Neural cell (in vitro differentiated cells): ENCODE measurements at regions not wholly inside any gene's neighbourhood (a gene's known extent, or its start where the extent isn't known, plus 50 kb on each side); places are given as distances from the start of the nearest gene placed in this dataset.

Source experiments
- H2AFZ ChIP-seq: fragments of 200-600, 300-800 bp; sonication (generic), shearing (Covaris generic); 2 replicates; pipeline ENCODE4 v1.6.0; 2014; ENCODE audit warnings: low read depth, mild to moderate bottlenecking, antibody characterized with exemption, low read length, moderate library complexity
- H3F3A ChIP-seq: fragments of 200-600 bp; shearing (Covaris generic); 2 replicates; pipeline ENCODE4 v1.6.1; 2016; ENCODE audit warnings: mild to moderate bottlenecking, moderate library complexity, mixed read lengths, antibody characterized with exemption, low read length; ENCODE audit not compliant: insufficient read depth, poor library complexity, severe bottlenecking
- H3K27ac ChIP-seq: fragments of 200-600, 300-800 bp; sonication (generic), shearing (Covaris generic); 2 replicates; pipeline ENCODE4 v1.5.1; 2014; ENCODE audit warnings: mild to moderate bottlenecking, low read length, moderate library complexity
- H3K27me3 ChIP-seq: fragments of 300-800, 200-600 bp; sonication (generic), shearing (Covaris generic); 2 replicates; pipeline ENCODE4 v1.6.0; 2014; ENCODE audit warnings: mild to moderate bottlenecking, low read depth, low read length, moderate library complexity; ENCODE audit not compliant: insufficient read depth
- H3K36me3 ChIP-seq: fragments of 300-800, 200-600 bp; sonication (generic), shearing (Covaris generic); 2 replicates; pipeline ENCODE4 v1.5.1; 2014; ENCODE audit warnings: mild to moderate bottlenecking, antibody characterized with exemption, low read length, moderate library complexity; ENCODE audit not compliant: insufficient read depth
- H3K4me2 ChIP-seq: fragments of 300-800, 200-600 bp; sonication (generic), shearing (Covaris generic); 2 replicates; pipeline ENCODE4 v1.6.0; 2014; ENCODE audit warnings: mild to moderate bottlenecking, low read length
- H3K4me3 ChIP-seq: fragments of 300-800, 200-600 bp; sonication (generic), shearing (Covaris generic); 2 replicates; pipeline ENCODE4 v1.5.1; 2014; ENCODE audit warnings: mild to moderate bottlenecking, low read length, moderate library complexity
- H3K79me2 ChIP-seq: fragments of 200-600 bp; shearing (Covaris generic); replicated peaks from 2 replicates; pipeline ENCODE4 v1.6.0; 2014; ENCODE audit warnings: mild to moderate bottlenecking, low read length, moderate library complexity; ENCODE audit not compliant: insufficient read depth
- H3K9ac ChIP-seq: fragments of 300-800, 200-600 bp; sonication (generic), shearing (Covaris generic); 2 replicates; pipeline ENCODE4 v1.6.1; 2016; ENCODE audit warnings: mild to moderate bottlenecking, low read length, mixed read lengths
- H3K9me2 ChIP-seq: fragments of 200-600 bp; shearing (Covaris generic); 2 replicates; pipeline ENCODE4 v1.6.1; 2016; ENCODE audit warnings: mild to moderate bottlenecking, low read length, mixed read lengths; ENCODE audit not compliant: insufficient read depth
- H3K9me3 ChIP-seq: fragments of 200-600, 300-800 bp; sonication (generic), shearing (Covaris generic); 2 replicates; pipeline ENCODE4 v1.6.1; 2016; ENCODE audit warnings: mild to moderate bottlenecking, mixed run types, low read length, moderate library complexity, mixed read lengths
- H4K20me1 ChIP-seq: fragments of 200-600 bp; shearing (Covaris generic); 2 replicates; pipeline ENCODE4 v1.6.1; 2016; ENCODE audit warnings: mild to moderate bottlenecking, mixed run types; ENCODE audit not compliant: insufficient read depth
- EP300 ChIP-seq: fragments of 450-650 bp; conservative IDR thresholded peaks from 2 replicates; pipeline ENCODE4 v1.6.1; 2014; ENCODE audit warnings: antibody characterized with exemption, mild to moderate bottlenecking, moderate library complexity; ENCODE audit not compliant: poor library complexity, severe bottlenecking
- EZH2 ChIP-seq: fragments of 200-600, 300-800 bp; shearing (Covaris generic), sonication (generic); IDR thresholded peaks from 2 replicates; pipeline ENCODE4 v1.6.1; 2014; ENCODE audit warnings: antibody characterized with exemption, low read length, borderline replicate concordance, mild to moderate bottlenecking; ENCODE audit not compliant: insufficient read depth, poor library complexity, severe bottlenecking
- MXI1 ChIP-seq: fragments of 450-650 bp; conservative IDR thresholded peaks from 2 replicates; pipeline ENCODE4 v1.6.1; 2014; ENCODE audit warnings: antibody characterized with exemption, mild to moderate bottlenecking; ENCODE audit not compliant: poor library complexity, severe bottlenecking
- POLR2AphosphoS5 ChIP-seq: IDR thresholded peaks from 2 replicates; pipeline ENCODE4 v1.6.1; 2012
- RAD21 ChIP-seq: fragments of 450-650 bp; conservative IDR thresholded peaks from 2 replicates; pipeline ENCODE4 v1.6.1; 2014; ENCODE audit warnings: antibody characterized with exemption, mild to moderate bottlenecking, moderate library complexity
- SMC3 ChIP-seq: fragments of 450-650 bp; conservative IDR thresholded peaks from 2 replicates; pipeline ENCODE4 v1.6.1; 2014; ENCODE audit warnings: antibody characterized with exemption, mild to moderate bottlenecking, moderate library complexity; ENCODE audit not compliant: poor library complexity
- TAF1 ChIP-seq: IDR thresholded peaks from 2 replicates; pipeline ENCODE4 v1.6.1; 2012; ENCODE audit warnings: low read depth
- TF ChIP-seq, protein P1 (sequence below): IDR thresholded peaks from 2 replicates; pipeline ENCODE4 v1.6.1; 2012; ENCODE audit warnings: borderline replicate concordance
- TF ChIP-seq, protein P2 (sequence below): fragments of 450-650 bp; IDR thresholded peaks from 2 replicates; pipeline ENCODE4 v1.5.1; 2014; ENCODE audit warnings: antibody characterized with exemption, mild to moderate bottlenecking, moderate library complexity; ENCODE audit not compliant: poor library complexity, severe bottlenecking

GRCh38 chr3:152724270-152724669 is 110.7 kb upstream of the P2RY1 start:
- Histone ChIP-seq H3K27ac (no peak overlapping the region), H4K20me1 (no peaks in the 10 kb centered on the region), H3F3A (no peaks in the 10 kb centered on the region), H3K4me2 (no peak overlapping the region), H3K27me3 (no peaks in the 10 kb centered on the region), H3K79me2 (no peaks in the 10 kb centered on the region), H3K9me2 (no peaks in the 10 kb centered on the region), H3K9me3 (no peaks in the 10 kb centered on the region), H3K9ac (no peak overlapping the region), H3K36me3 (no peaks in the 10 kb centered on the region), H2AFZ (no peak overlapping the region), H3K4me3 (no peak overlapping the region)
- TF ChIP-seq RAD21 (no peak), MXI1 (no peak), POLR2AphosphoS5 (no peak), EZH2 (no peak), SMC3 (no peak), EP300 (no peak), TAF1 (no peak)
- TF ChIP-seq, protein P1, sequence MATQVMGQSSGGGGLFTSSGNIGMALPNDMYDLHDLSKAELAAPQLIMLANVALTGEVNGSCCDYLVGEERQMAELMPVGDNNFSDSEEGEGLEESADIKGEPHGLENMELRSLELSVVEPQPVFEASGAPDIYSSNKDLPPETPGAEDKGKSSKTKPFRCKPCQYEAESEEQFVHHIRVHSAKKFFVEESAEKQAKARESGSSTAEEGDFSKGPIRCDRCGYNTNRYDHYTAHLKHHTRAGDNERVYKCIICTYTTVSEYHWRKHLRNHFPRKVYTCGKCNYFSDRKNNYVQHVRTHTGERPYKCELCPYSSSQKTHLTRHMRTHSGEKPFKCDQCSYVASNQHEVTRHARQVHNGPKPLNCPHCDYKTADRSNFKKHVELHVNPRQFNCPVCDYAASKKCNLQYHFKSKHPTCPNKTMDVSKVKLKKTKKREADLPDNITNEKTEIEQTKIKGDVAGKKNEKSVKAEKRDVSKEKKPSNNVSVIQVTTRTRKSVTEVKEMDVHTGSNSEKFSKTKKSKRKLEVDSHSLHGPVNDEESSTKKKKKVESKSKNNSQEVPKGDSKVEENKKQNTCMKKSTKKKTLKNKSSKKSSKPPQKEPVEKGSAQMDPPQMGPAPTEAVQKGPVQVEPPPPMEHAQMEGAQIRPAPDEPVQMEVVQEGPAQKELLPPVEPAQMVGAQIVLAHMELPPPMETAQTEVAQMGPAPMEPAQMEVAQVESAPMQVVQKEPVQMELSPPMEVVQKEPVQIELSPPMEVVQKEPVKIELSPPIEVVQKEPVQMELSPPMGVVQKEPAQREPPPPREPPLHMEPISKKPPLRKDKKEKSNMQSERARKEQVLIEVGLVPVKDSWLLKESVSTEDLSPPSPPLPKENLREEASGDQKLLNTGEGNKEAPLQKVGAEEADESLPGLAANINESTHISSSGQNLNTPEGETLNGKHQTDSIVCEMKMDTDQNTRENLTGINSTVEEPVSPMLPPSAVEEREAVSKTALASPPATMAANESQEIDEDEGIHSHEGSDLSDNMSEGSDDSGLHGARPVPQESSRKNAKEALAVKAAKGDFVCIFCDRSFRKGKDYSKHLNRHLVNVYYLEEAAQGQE, result no peak
- TF ChIP-seq, protein P2, sequence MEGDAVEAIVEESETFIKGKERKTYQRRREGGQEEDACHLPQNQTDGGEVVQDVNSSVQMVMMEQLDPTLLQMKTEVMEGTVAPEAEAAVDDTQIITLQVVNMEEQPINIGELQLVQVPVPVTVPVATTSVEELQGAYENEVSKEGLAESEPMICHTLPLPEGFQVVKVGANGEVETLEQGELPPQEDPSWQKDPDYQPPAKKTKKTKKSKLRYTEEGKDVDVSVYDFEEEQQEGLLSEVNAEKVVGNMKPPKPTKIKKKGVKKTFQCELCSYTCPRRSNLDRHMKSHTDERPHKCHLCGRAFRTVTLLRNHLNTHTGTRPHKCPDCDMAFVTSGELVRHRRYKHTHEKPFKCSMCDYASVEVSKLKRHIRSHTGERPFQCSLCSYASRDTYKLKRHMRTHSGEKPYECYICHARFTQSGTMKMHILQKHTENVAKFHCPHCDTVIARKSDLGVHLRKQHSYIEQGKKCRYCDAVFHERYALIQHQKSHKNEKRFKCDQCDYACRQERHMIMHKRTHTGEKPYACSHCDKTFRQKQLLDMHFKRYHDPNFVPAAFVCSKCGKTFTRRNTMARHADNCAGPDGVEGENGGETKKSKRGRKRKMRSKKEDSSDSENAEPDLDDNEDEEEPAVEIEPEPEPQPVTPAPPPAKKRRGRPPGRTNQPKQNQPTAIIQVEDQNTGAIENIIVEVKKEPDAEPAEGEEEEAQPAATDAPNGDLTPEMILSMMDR, result no peak

- Histone ChIP-seq H3K9me2 (no peaks in the 10 kb centered on the region), H4K20me1 (no peaks in the 10 kb centered on the region), H3K4me3 (no peak overlapping the region), H3K36me3 (no peaks in the 10 kb centered on the region), H2AFZ (no peak overlapping the region), H3K27ac (no peak overlapping the region), H3F3A (no peaks in the 10 kb centered on the region), H3K9ac (no peak overlapping the region), H3K9me3 (no peaks in the 10 kb centered on the region), H3K4me2 (no peak overlapping the region), H3K27me3 (no peaks in the 10 kb centered on the region), H3K79me2 (no peaks in the 10 kb centered on the region)
- TF ChIP-seq, protein P1, result no peak
- no peak for TF ChIP-seq EP300
- no peak for TF ChIP-seq TAF1
- no peak for TF ChIP-seq EZH2
Observed at GRCh38 chr3:152728231-152728980, 106.5 kb upstream of the P2RY1 start.
